A673 (cell line): ENCODE measurements at regions not wholly inside any gene's neighbourhood (a gene's known extent, or its start where the extent isn't known, plus 50 kb on each side); places are given as distances from the start of the nearest gene placed in this dataset.

ENCODE experiments used
- CTCF ChIP-seq: fragments of 300-800, 200-600 bp; sonication (generic); conservative IDR thresholded peaks from 2 replicates; pipeline ENCODE4 v1.5.1; 2017; ENCODE audit warnings: low read depth, mild to moderate bottlenecking, antibody characterized with exemption, low read length, moderate library complexity, mixed read lengths
- EZH2 ChIP-seq: fragments of 200-600 bp; sonication (generic); IDR thresholded peaks from 2 replicates; pipeline ENCODE4 v1.6.1; 2017; ENCODE audit warnings: borderline replicate concordance, low read depth, mild to moderate bottlenecking, mixed read lengths, antibody characterized with exemption, low read length; ENCODE audit not compliant: poor library complexity, severe bottlenecking

- TF ChIP-seq CTCF (no peak), EZH2 (no peak)
These were observed 208.4 kb upstream of the RBFOX1 start for GRCh38 chr16:7124242-7124641.
